ENCODE measurements at regions not wholly inside any gene's neighbourhood (a gene's known extent, or its start where the extent isn't known, plus 50 kb on each side); places are given as distances from the start of the nearest gene placed in this dataset.

- no peaks in the 10 kb centered on the region; the same call in 1 of the 2 replicates for H3K27me3 ChIP-seq (ENCODE audit: insufficient read depth, low read length)
- no peaks in the 10 kb centered on the region for H3K4me1 ChIP-seq (ENCODE audit: insufficient read depth, low read length)
- Mint-ChIP-seq H3K4me3 (no peak overlapping the region), H3K27me3 (ENCODE audit: low read depth) (no peaks in the 10 kb centered on the region; the same call in 1 of the 2 replicates), H3K27ac (no peak overlapping the region), H3K9me3 (no peaks in the 10 kb centered on the region), H3K4me1 (no peaks in the 10 kb centered on the region), H3K36me3 (ENCODE audit: insufficient read depth in 1 of 3, low read depth in 3 of 3) (no peaks in the 10 kb centered on the region)
- no peaks in the 10 kb centered on the region for H3K23me2 ChIP-seq (ENCODE audit: insufficient read length, low read depth, low read length, poor library complexity, severe bottlenecking)
- H2BK12ac ChIP-seq (ENCODE audit: insufficient read length, low read depth, low read length) = no peak overlapping the region
- no peaks in the 10 kb centered on the region for H3K79me2 ChIP-seq (ENCODE audit: insufficient read depth, low read length)
- no peak overlapping the region for H3K9ac ChIP-seq (ENCODE audit: extremely low read depth, insufficient read length, low read length)
- H4K5ac ChIP-seq (ENCODE audit: insufficient read length, low read depth, low read length) = no peak overlapping the region
- H2AK5ac ChIP-seq (ENCODE audit: insufficient read length, low read length) = no peak overlapping the region
- no CpG with 5 or more reads among the region's 2 CpGs for WGBS (ENCODE audit: extremely low coverage, insufficient read length, low lambda C conversion rate)
- no peak for DNase-seq
- no peak overlapping the region for H2AFZ ChIP-seq (ENCODE audit: low read length)
- no peak overlapping the region for H2BK120ac ChIP-seq (ENCODE audit: low read depth, low read length, poor library complexity, severe bottlenecking)
- no peak overlapping the region for H3K14ac ChIP-seq (ENCODE audit: insufficient read depth, low read length)
- no peak overlapping the region for H3K56ac ChIP-seq (ENCODE audit: insufficient read length, low read depth, low read length)
- no peaks in the 10 kb centered on the region for H3K9me3 ChIP-seq (ENCODE audit: control insufficient read depth, low read depth, low read length)
- no peak overlapping the region for H4K91ac ChIP-seq (ENCODE audit: insufficient read length, low read depth, low read length)
- no peaks in the 10 kb centered on the region for H4K20me1 ChIP-seq (ENCODE audit: control insufficient read depth, insufficient read depth, insufficient read length)
- TF ChIP-seq CTCF (conservative IDR thresholded peaks at IDR 0.05) = no peak
- H3K79me1 ChIP-seq (ENCODE audit: insufficient read depth, low read depth, low read length, poor library complexity, severe bottlenecking) = no peaks in the 10 kb centered on the region
- no peak overlapping the region for H2BK5ac ChIP-seq (ENCODE audit: insufficient read length, low read length)
- no peak overlapping the region for H4K8ac ChIP-seq (replicated peaks; ENCODE audit: insufficient read length, low read depth, low read length)
- H2BK15ac ChIP-seq (ENCODE audit: low read depth, low read length) = no peak overlapping the region
- no peak overlapping the region for H3K4ac ChIP-seq (ENCODE audit: low read depth, low read length)
- H2BK20ac ChIP-seq (ENCODE audit: low read depth, low read length, poor library complexity, severe bottlenecking) = no peak overlapping the region
- no peak overlapping the region for H3K27ac ChIP-seq (ENCODE audit: insufficient read length, low read depth, low read length)
- no peak overlapping the region for H3T11ph ChIP-seq (ENCODE audit: low read length)
- no peak overlapping the region for H3K18ac ChIP-seq (ENCODE audit: insufficient read length, low read depth, low read length)
- no peak overlapping the region for H3K4me2 ChIP-seq (ENCODE audit: insufficient read depth, insufficient read length, low read length)
- H3K23ac ChIP-seq (ENCODE audit: insufficient read length, low read depth, low read length) = no peak overlapping the region
Observed at GRCh38 chr5:42877431-42877830, 65.7 kb upstream of the SELENOP start.

Data from H9 (cell line).